ENCODE measurements at regions not wholly inside any gene's neighbourhood (a gene's known extent, or its start where the extent isn't known, plus 50 kb on each side); places are given as distances from the start of the nearest gene placed in this dataset.

- Histone ChIP-seq H3K27ac (ENCODE audit: low read length in 2 of 2) (no peak overlapping the region), H4K20me1 (ENCODE audit: control insufficient read depth, insufficient read depth, low read length, poor library complexity, severe bottlenecking) (no peaks in the 10 kb centered on the region), H3K79me2 (ENCODE audit: control insufficient read depth, insufficient read depth, low read length) (no peaks in the 10 kb centered on the region), H3K4me2 (replicated peaks; ENCODE audit: low read depth, low read length, poor library complexity, severe bottlenecking) (no peak overlapping the region), H3K9ac (ENCODE audit: low read length) (no peak overlapping the region), H3K4me1 (ENCODE audit: control insufficient read depth in 2 of 2, insufficient read depth in 2 of 2, low read length in 2 of 2) (no peaks in the 10 kb centered on the region), H2AFZ (ENCODE audit: insufficient read depth, low read depth, low read length, poor library complexity, severe bottlenecking) (no peak overlapping the region), H3K4me3 (ENCODE audit: control extremely low read depth in 1 of 5, extremely low read depth in 1 of 5, insufficient read depth in 1 of 5, low read depth in 2 of 5, low read length in 4 of 5) (no peak overlapping the region), H3K9me3 (ENCODE audit: control extremely low read depth in 1 of 3, control insufficient read depth in 2 of 3, insufficient read depth in 1 of 3, low read length in 2 of 3) (no peaks in the 10 kb centered on the region), H3K27me3 (replicated peaks in 1 of 4; ENCODE audit: control extremely low read depth in 1 of 4, control insufficient read depth in 3 of 4, insufficient read depth in 4 of 4, low read length in 3 of 4) (no peaks in the 10 kb centered on the region), H3K36me3 (replicated peaks in 1 of 2; ENCODE audit: control extremely low read depth in 1 of 2, control insufficient read depth in 1 of 2, extremely low read depth in 1 of 2, insufficient read depth in 2 of 2, low read length in 1 of 2) (no peaks in the 10 kb centered on the region)
- H3K4me3 Mint-ChIP-seq = no peak overlapping the region
- CTCF ChIA-PET = no interaction called here
- WGBS (ENCODE audit: insufficient coverage) = no CpG with 5 or more reads among the region's 2 CpGs
- no peaks in the 10 kb centered on the region for H3K27me3 Mint-ChIP-seq
- intact Hi-C loops (cut with micrococcal nuclease) = no loop called here
- ATAC-seq (ENCODE audit: low read depth) (no peak), DNase-seq (no peak)
- POLR2A ChIA-PET = no interaction called here
- no peak overlapping the region for H3K27ac Mint-ChIP-seq
- no peaks in the 10 kb centered on the region for H3K4me1 Mint-ChIP-seq
- no peaks in the 10 kb centered on the region for H3K9me3 Mint-ChIP-seq (ENCODE audit: insufficient read depth)
- no peak for TF ChIP-seq CTCF (IDR thresholded peaks at IDR 0.05)
- no peak for TF ChIP-seq EZH2 (IDR thresholded peaks at IDR 0.05; ENCODE audit: borderline replicate concordance, insufficient read depth, low read depth, low read length, poor library complexity, severe bottlenecking)
These were observed 2206.0 kb downstream of the MRPL39 start for GRCh38 chr21:23401278-23401677.

- POLR2A ChIA-PET = no interaction called here
- ATAC-seq (ENCODE audit: low read depth) = no peak
- Histone ChIP-seq H4K20me1 (ENCODE audit: control insufficient read depth, insufficient read depth, low read length, poor library complexity, severe bottlenecking) (no peaks in the 10 kb centered on the region), H3K4me3 (ENCODE audit: control extremely low read depth in 1 of 5, extremely low read depth in 1 of 5, insufficient read depth in 1 of 5, low read depth in 2 of 5, low read length in 4 of 5) (no peak overlapping the region), H3K9me3 (ENCODE audit: control extremely low read depth in 1 of 3, control insufficient read depth in 2 of 3, insufficient read depth in 1 of 3, low read length in 2 of 3) (no peaks in the 10 kb centered on the region), H3K9ac (ENCODE audit: low read length) (no peak overlapping the region), H2AFZ (ENCODE audit: insufficient read depth, low read depth, low read length, poor library complexity, severe bottlenecking) (no peak overlapping the region), H3K4me1 (ENCODE audit: control insufficient read depth in 2 of 2, insufficient read depth in 2 of 2, low read length in 2 of 2) (no peaks in the 10 kb centered on the region), H3K36me3 (replicated peaks in 1 of 2; ENCODE audit: control extremely low read depth in 1 of 2, control insufficient read depth in 1 of 2, extremely low read depth in 1 of 2, insufficient read depth in 2 of 2, low read length in 1 of 2) (no peaks in the 10 kb centered on the region), H3K79me2 (ENCODE audit: control insufficient read depth, insufficient read depth, low read length) (no peaks in the 10 kb centered on the region), H3K27me3 (replicated peaks in 1 of 4; ENCODE audit: control extremely low read depth in 1 of 4, control insufficient read depth in 3 of 4, insufficient read depth in 4 of 4, low read length in 3 of 4) (no peaks in the 10 kb centered on the region), H3K4me2 (replicated peaks; ENCODE audit: low read depth, low read length, poor library complexity, severe bottlenecking) (no peak overlapping the region), H3K27ac (ENCODE audit: low read length in 2 of 2) (no peak overlapping the region)
- WGBS (ENCODE audit: insufficient coverage) = 80% methylated on average over 1 of the region's 1 CpG
- no peak for TF ChIP-seq CTCF (IDR thresholded peaks at IDR 0.05)
- TF ChIP-seq EZH2 (IDR thresholded peaks at IDR 0.05; ENCODE audit: borderline replicate concordance, insufficient read depth, low read depth, low read length, poor library complexity, severe bottlenecking) = no peak
- intact Hi-C loops (cut with micrococcal nuclease) = no loop called here
- H3K27me3 Mint-ChIP-seq = no peaks in the 10 kb centered on the region
- no peaks in the 10 kb centered on the region for H3K4me1 Mint-ChIP-seq
- H3K4me3 Mint-ChIP-seq = no peak overlapping the region
- no peaks in the 10 kb centered on the region for H3K9me3 Mint-ChIP-seq (ENCODE audit: insufficient read depth)
- CTCF ChIA-PET = no interaction called here
- no peak for DNase-seq
- no peak overlapping the region for H3K27ac Mint-ChIP-seq
These were observed 2208.6 kb downstream of the MRPL39 start for GRCh38 chr21:23398726-23399125.

Data from B cell (primary cell).